H1 (cell line): ENCODE measurements at regions not wholly inside any gene's neighbourhood (a gene's known extent, or its start where the extent isn't known, plus 50 kb on each side); places are given as distances from the start of the nearest gene placed in this dataset.

Experiments used
- CHD2 ChIP-seq: IDR thresholded peaks from 2 replicates; pipeline ENCODE4 v1.6.1; 2012; ENCODE audit warnings: low read length, improper control_type of control experiment
- KDM5A ChIP-seq: fragments of 200-600 bp; IDR thresholded peaks from 2 replicates; pipeline ENCODE4 v1.7.1; 2012; ENCODE audit warnings: mild to moderate bottlenecking, low read length, inconsistent platforms, mixed read lengths
- NANOG ChIP-seq: IDR thresholded peaks from 2 replicates; pipeline ENCODE4 v1.6.1; 2011; ENCODE audit warnings: low read length, low read depth, mild to moderate bottlenecking, inconsistent platforms; ENCODE audit not compliant: insufficient read depth, poor library complexity, severe bottlenecking
- USF2 ChIP-seq: IDR thresholded peaks from 2 replicates; pipeline ENCODE4 v1.6.1; 2011; ENCODE audit warnings: low read length, improper control_type of control experiment

GRCh38 chr15:36335659-36336058, 243.8 kb upstream of the CDIN1 start (continued):
- TF ChIP-seq USF2, result no peak
- no peak for TF ChIP-seq NANOG
- TF ChIP-seq KDM5A, result no peak
- no peak for TF ChIP-seq CHD2
